ENCODE measurements at regions not wholly inside any gene's neighbourhood (a gene's known extent, or its start where the extent isn't known, plus 50 kb on each side); places are given as distances from the start of the nearest gene placed in this dataset.

DNA sequence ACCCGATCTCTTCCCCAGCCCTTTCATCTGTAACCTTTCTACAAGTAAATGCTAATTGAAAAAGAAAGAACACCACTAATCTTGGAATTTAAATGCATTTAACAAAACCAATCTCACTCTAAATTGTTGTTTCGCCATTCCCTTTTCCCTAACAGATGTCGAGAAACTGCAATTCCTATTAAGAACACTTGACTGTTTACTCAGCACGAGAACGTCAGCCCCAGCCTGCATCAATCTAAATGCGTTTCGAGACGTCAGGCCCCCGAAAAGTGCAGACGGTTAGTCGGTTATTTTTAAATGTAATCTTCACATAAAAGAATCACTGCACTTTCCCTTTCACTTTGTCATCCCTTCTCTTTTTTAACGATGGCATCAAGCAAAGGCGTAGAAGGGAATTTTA, 837.6 kb downstream of the VRK1 start:
- no peak for TF ChIP-seq CTCF (conservative IDR thresholded peaks at IDR 0.05; ENCODE audit: low read depth, low read length)
- no peak overlapping the region for H3K4me3 ChIP-seq (ENCODE audit: low read length)
- no peak for DNase-seq (ENCODE audit: low read depth)

GRCh38 chr14:97638864-97639263, 841.7 kb downstream of the VRK1 start:
- H3K4me3 ChIP-seq (ENCODE audit: low read length) = no peak overlapping the region

GRCh38 chr14:97640031-97640430, 842.8 kb downstream of the VRK1 start:
- TF ChIP-seq CTCF (conservative IDR thresholded peaks at IDR 0.05; ENCODE audit: low read depth, low read length) = no peak
- no peak for DNase-seq (ENCODE audit: low read depth)
- no peak overlapping the region for H3K4me3 ChIP-seq (ENCODE audit: low read length)

More at GRCh38 chr14:97638864-97639263, 841.7 kb downstream of the VRK1 start:
- no peak for DNase-seq (ENCODE audit: low read depth)
- TF ChIP-seq CTCF (conservative IDR thresholded peaks at IDR 0.05; ENCODE audit: low read depth, low read length) = no peak

GRCh38 chr14:97641827-97642226, 844.6 kb downstream of the VRK1 start:
- no peak overlapping the region for H3K4me3 ChIP-seq (ENCODE audit: low read length)
- no peak for DNase-seq (ENCODE audit: low read depth)
- TF ChIP-seq CTCF (conservative IDR thresholded peaks at IDR 0.05; ENCODE audit: low read depth, low read length) = no peak

- TF ChIP-seq CTCF (conservative IDR thresholded peaks at IDR 0.05; ENCODE audit: low read depth, low read length) = no peak
- no peak for DNase-seq (ENCODE audit: low read depth)
- no peak overlapping the region for H3K4me3 ChIP-seq (ENCODE audit: low read length)
These were observed 845.4 kb downstream of the VRK1 start for GRCh38 chr14:97642631-97643030.

GRCh38 chr14:97644365-97644764, 847.2 kb downstream of the VRK1 start:
- TF ChIP-seq CTCF (conservative IDR thresholded peaks at IDR 0.05; ENCODE audit: low read depth, low read length) = no peak
- DNase-seq (ENCODE audit: low read depth) = no peak
- no peak overlapping the region for H3K4me3 ChIP-seq (ENCODE audit: low read length)

GRCh38 chr14:97649752-97650151, 852.6 kb downstream of the VRK1 start:
- TF ChIP-seq CTCF (conservative IDR thresholded peaks at IDR 0.05; ENCODE audit: low read depth, low read length) = no peak
- no peak for DNase-seq (ENCODE audit: low read depth)
- no peak overlapping the region for H3K4me3 ChIP-seq (ENCODE audit: low read length)

All from retinal pigment epithelial cell (primary cell).